Fibroblast of mammary gland (primary cell): ENCODE measurements at regions not wholly inside any gene's neighbourhood (a gene's known extent, or its start where the extent isn't known, plus 50 kb on each side); places are given as distances from the start of the nearest gene placed in this dataset.

Source experiments
- DNase-seq: peaks from one replicate; pipeline ENCODE4 v3.0.0-alpha.2; 2010; ENCODE audit warnings: low read depth
- H3K4me3 ChIP-seq: 2 replicates; pipeline ENCODE4 v1.5.1; 2011; ENCODE audit warnings: low read depth, mild to moderate bottlenecking, low read length, moderate library complexity; ENCODE audit not compliant: control insufficient read depth
- TF ChIP-seq, protein P1 (sequence below): conservative IDR thresholded peaks from 2 replicates; pipeline ENCODE4 v1.5.1; 2011; ENCODE audit warnings: low read depth, low read length, inconsistent platforms; ENCODE audit not compliant: control insufficient read depth, insufficient read depth

DNA sequence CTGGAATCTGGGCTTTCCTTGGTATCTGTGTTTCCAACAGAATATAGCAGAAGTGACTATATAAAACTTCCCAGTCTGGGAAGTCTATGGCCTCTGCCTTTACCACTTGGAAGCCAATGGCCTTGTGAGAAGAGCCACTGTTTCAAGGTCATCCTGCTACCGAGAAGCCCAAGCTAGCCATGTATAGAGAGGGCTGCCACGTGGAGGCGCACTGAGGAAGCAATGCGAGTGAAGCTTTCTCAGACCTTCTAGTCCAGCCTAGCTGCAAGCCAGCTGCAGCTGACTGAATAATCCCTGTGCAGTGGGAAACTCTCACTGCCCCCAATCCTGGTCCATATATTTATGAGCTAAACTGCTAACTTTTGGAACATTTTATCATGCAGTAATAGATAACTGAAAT is 661.8 kb upstream of the RIOK2 start:
- TF ChIP-seq, protein P1, sequence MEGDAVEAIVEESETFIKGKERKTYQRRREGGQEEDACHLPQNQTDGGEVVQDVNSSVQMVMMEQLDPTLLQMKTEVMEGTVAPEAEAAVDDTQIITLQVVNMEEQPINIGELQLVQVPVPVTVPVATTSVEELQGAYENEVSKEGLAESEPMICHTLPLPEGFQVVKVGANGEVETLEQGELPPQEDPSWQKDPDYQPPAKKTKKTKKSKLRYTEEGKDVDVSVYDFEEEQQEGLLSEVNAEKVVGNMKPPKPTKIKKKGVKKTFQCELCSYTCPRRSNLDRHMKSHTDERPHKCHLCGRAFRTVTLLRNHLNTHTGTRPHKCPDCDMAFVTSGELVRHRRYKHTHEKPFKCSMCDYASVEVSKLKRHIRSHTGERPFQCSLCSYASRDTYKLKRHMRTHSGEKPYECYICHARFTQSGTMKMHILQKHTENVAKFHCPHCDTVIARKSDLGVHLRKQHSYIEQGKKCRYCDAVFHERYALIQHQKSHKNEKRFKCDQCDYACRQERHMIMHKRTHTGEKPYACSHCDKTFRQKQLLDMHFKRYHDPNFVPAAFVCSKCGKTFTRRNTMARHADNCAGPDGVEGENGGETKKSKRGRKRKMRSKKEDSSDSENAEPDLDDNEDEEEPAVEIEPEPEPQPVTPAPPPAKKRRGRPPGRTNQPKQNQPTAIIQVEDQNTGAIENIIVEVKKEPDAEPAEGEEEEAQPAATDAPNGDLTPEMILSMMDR: no peak
- no peak overlapping the region for H3K4me3 ChIP-seq
- no peak for DNase-seq

DNA sequence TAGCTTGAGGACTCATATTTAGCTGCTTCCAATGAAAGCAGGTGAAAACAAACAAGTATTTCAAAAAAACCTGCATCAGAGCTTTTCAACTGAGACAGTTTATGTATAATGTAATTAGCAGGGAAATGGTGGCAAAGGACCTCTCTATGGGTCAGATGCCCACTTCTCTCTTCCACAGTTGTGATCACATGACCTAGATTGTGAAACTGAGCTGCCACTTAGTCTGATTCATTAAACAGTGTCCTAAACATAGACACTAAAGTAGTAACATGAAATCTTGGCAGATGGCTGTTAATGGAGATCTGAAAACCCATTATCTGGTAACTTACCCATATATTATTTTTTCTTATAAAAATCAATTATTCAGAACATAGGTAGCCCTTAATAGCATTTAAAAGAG is 663.6 kb upstream of the RIOK2 start:
- TF ChIP-seq, protein P1: no peak
- no peak for DNase-seq
- no peak overlapping the region for H3K4me3 ChIP-seq

DNA sequence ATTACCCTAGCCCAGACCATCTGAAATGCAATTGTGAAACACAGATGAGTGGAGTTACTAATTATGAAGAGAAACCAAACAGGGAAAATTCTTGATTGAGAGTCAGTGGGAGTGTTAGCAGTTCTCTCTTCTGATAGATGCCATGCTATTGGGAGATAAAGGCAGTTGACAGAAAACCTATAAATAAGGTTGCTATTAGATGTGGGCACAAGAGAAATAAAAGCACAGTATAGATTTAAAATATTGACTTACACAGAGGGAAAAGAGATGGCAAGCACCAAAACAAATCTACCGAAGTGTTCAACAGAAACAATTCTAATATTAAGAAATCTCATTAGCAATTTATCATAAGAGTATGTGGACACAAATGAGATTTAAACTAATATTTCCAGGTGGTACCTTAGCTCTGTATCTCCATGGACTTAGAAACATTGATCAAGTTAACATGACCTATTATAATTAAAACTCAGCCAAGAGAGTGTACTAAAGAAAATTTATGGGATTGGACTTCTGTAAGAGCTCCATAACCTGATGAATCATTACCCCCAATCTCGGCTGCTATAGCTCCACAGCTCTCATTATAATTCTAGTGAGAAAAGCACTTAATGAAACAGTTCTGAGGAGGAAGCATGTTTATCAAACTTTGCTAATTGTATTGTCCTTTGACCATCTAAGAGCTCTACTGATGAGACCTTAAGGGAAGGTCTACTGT is 665.0 kb upstream of the RIOK2 start:
- no peak for DNase-seq
- no peak overlapping the region for H3K4me3 ChIP-seq
- TF ChIP-seq, protein P1: no peak

DNA sequence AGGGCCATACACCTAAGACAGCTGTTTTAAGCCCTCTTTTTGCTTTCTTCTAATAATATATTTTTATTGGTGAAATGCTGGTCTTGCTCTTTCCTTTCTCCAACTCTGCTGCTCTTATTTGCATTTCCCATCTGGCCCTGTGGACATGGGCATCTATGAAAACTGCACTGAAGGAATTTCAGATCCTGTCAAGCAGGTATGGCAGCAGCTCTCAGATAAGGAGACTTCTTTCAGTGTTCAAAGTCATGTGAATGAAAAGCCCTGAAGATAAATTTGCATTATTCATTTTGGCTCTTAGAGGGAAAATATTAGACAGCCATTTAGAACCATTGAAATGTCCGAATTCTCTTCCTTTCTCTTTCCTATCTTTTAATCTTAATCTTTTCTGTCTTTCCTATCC is 668.0 kb upstream of the RIOK2 start:
- no peak for DNase-seq
- H3K4me3 ChIP-seq: no peak overlapping the region
- TF ChIP-seq, protein P1: no peak

DNA sequence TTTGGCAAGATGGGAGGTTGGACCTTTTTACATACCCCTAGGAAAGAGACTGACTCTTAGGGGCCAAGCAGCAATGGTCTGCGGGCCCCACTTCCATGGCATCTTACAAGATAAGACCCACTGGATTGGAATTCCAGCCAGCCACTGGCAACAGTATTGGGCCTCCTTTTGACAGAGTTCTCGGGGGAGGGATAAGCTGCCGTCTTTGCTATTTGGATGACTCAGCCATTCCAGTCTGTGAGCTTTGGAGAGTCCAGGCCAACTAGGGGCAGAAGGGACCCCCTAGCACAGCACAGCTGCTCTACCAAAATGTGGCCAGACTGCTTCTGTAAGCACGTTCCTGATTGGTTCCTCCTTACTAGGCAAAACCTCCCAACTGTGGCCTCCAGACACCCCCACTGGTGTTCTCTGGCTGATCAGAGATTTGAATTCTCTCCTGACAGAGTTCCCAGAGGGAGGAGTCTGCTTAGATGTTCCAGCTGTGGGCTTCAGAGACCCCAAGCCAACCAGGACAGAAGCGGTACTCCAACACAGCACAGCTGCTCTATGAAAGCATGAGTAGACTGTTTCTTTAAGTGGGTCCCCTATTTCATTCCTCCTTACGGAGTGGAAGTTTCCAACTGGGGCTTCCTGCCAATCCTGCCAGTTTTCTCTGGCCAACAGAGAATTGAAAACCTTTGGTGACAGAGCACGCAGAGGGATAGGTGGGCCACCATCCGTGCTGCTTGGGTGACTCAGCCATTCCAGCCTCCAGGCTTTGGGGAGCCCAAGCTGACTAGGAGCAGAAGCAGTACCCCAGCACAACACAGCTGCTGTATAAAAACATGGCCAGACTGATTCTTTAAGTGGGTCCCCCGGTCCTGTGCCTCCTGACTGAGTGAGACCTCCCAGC is 672.1 kb upstream of the RIOK2 start:
- no peak overlapping the region for H3K4me3 ChIP-seq
- DNase-seq: peak; percentile 59
- TF ChIP-seq, protein P1: no peak

DNA sequence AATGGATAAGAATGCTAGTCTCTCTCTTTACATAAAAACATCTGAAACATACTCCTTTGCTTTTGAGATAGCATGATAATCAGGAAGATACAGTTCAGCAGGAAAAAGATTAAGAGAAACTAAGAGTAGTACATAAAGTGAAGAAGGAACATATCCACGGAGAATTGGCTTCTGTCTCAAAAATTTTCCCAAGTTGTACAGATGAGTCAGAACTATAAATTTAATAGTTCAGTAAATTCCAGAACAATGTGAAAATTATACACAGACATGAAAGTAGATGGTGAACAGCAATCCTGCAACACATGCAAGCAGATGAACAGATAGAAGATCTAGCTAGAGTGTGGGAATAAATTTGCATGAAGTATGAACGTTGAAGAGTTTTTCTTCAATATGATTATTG is 691.4 kb upstream of the RIOK2 start:
- peak; percentile 55 for DNase-seq
- TF ChIP-seq, protein P1: no peak
- no peak overlapping the region for H3K4me3 ChIP-seq

DNA sequence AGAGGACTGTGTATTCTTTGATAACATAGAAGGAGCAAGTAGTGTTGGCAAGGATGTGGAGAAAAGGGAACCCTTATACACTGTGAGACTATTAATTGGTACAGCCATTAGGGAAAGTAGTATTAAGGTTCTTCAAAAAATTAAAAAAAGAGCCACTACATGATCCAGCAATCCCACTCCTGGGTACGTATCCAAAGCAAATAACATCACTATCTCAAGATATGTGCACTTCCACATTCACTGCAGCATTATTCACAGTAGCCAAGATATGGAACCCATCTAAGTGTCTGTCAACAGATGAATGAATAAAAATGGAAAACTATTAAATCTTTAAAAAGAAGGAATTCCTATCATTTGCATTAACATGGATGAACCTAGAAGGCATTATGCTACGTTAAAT is 693.2 kb upstream of the RIOK2 start:
- no peak overlapping the region for H3K4me3 ChIP-seq
- DNase-seq: no peak
- TF ChIP-seq, protein P1: no peak
